Eye (tissue), 1 donor: ENCODE measurements at regions not wholly inside any gene's neighbourhood (a gene's known extent, or its start where the extent isn't known, plus 50 kb on each side); places are given as distances from the start of the nearest gene placed in this dataset.
"Not testable (repeated sequence)": the region's sequence is repeated elsewhere in the genome, so short reads cannot be mapped to it uniquely, and the experiment has no call there.

Experiments
- DNase-seq: peaks from one replicate; pipeline ENCODE4 v3.0.0-alpha.2; 2015

DNA sequence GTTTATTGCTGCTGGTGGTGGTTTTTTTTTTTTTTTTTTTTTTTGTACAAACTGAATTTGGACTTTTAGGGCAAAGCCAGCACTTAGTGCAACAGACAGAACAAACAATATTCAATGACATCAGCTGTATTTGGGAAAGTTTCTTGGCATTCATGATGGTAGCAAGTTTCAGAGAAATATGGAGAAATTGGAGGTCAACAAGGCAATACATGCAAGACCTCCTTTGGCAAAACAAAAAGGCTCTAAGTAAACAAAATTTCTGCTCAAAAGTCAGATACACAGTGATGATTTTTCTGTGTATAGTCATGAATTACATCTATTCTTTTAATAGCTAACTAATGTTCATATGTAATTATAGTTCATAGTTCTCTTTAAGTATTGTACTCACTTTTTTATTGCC, 612.5 kb upstream of the LUZP2 start:
- no peak for DNase-seq

- no peak for DNase-seq
Observed at GRCh38 chr11:23885801-23886200, 611.1 kb upstream of the LUZP2 start.

- DNase-seq: not testable (repeated sequence)
Observed at GRCh38 chr11:23887122-23887521, 609.7 kb upstream of the LUZP2 start.

DNA sequence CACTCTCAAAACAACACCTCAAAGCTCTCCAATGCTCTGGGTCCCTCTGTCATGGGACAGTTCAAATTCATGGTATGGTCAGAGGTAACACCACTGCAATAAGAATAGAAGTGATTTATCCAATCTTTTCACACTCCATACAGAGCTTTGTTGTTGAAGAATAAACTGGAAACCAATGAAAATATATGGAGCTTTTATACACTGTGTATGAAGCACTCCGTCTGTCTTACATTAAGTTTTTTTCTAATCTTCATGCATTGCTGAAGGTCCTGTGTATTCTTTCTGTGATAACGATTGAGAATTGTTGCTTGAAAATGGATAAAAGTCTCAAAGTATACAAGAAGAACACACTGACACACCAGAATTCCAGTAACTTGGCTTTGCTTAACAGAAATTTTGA, 603.7 kb upstream of the LUZP2 start:
- no peak for DNase-seq

DNA sequence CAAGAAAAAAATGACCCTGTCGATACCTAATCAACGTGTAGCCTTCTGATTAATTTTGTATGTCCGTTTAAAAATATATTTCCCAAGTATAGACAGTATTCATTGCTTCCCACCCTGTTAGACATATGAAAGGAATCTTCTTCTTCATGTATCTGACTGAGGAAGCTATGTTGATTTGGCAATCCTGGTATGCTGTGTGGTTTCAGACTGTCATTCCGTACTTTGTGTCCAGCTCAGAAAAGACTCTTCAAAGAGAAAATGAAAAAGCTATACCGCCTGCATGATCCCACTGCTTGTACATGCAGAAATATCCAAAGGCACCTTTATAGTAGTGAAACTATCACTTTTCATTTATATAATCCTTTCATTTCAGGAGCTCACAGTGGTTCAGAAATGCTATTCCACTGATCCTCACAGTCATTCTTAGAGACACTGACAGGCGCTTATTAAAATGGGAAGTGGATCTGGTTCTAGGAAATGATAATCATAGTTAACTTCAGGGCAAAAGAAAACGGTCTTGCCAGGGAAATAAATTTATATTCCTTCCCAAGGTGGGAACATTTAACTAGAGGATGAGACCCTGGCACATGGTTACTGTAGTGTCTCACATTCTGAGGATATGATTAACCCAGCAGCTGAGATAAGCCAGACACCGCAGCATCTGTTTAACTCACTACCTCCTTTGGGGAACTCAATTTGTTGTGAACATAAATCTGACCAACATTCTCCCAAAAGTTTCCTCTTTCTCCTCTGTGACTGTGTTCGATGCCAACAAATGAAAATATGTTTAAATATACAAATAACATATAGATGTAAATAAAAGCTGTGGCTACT, 599.2 kb upstream of the LUZP2 start:
- DNase-seq: peak; percentile 3

DNA sequence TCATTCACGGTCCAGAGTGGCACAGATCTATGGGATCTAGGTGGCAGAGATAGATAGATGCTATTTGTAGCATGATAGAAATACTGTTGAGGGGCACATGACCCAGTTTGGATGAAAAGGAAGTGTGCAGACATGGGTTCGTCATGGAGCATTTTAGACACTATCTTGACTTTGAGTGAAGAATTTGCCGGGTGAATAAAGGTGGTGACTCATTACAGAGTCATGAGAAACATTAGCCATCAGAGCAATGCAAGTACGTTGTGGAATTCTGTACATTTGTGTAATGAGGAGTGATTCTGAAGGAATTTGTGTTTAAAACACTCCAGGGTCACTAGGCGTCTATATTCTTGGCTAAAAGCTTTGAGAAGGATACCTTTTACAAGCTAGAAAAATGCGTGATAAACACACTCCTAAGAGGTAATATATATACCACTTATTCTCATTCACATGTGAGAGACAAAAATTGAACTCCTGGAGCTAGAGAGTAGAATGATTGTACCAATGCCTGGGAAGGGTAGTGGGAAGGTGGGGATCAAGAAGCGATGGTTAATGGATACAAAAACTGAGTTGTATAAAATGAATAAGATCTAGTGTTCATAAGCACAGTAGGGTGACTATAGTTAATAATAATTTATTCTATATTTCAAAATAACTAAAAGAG, 593.7 kb upstream of the LUZP2 start:
- DNase-seq: peak; percentile 4

GRCh38 chr11:23919455-23919854, 577.4 kb upstream of the LUZP2 start:
- DNase-seq: no peak

- DNase-seq: no peak
Observed at GRCh38 chr11:23923357-23923756, 573.5 kb upstream of the LUZP2 start.

GRCh38 chr11:23924226-23924625, 572.6 kb upstream of the LUZP2 start:
- no peak for DNase-seq

DNA sequence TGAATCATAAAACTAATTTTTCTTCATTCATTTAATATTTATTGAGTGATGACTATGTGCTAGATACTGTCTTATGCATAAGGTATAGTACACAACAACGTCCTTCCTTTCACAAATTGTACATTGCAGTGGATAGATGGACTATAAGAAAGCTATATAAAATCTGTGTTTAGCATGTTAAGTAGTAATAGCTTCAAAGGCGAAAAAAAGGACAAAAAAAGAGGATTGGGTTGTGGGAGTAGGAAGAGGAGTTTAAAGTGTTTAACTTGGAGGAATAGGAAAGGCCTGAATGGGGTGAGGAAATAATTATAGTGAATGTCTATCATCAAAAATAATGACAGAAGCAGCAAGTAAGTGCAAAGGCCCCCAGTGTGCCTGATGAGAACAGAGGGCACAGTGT, 565.4 kb upstream of the LUZP2 start:
- DNase-seq: no peak

- no peak for DNase-seq
Observed at GRCh38 chr11:23932485-23932898, 564.4 kb upstream of the LUZP2 start.

DNA sequence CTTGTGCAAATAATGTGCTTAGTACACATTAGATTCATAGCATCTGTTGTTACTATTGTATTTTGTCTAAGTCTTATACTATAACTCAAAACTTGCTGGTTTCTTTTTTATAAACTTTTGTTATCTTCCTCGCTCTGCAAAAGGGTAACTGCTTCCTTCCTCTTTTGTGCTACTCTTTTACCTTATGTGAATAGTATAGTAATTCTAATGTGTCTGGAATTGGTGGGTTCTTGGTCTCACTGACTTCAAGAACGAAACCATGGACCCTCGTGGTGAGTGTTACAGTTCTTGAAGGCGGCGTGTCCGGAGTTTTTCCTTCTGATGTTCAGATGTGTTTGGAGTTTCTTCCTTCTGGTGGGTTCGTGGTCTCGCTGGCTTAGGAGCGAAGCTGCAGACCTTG, 563.1 kb upstream of the LUZP2 start:
- no peak for DNase-seq

- DNase-seq: not testable (repeated sequence)
Observed at GRCh38 chr11:23934671-23935270, 562.1 kb upstream of the LUZP2 start.

- DNase-seq: not testable (repeated sequence)
Observed at GRCh38 chr11:23942117-23942815, 554.6 kb upstream of the LUZP2 start.

- DNase-seq: no peak
Observed at GRCh38 chr11:23944923-23945322, 551.9 kb upstream of the LUZP2 start.

GRCh38 chr11:23947883-23948282, 549.0 kb upstream of the LUZP2 start:
- no peak for DNase-seq

DNA sequence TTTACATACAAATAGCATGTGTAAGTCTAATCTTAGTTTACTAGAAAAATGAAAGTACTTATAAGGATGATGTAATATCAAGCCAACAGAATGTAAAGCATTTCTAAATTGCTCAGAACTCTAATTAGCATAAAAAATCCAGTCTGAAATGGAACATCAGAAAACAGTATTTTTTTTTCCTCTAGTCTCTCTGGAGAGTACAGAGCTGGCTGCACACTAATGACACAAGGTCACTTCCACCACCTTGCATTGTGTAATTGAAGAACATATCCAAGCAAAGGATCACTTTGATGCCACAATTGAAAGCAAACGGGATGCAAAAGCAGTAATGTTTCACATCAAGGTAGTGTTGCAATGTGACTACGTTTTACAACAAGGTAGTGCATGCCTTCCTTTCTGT, 548.0 kb upstream of the LUZP2 start:
- no peak for DNase-seq

DNA sequence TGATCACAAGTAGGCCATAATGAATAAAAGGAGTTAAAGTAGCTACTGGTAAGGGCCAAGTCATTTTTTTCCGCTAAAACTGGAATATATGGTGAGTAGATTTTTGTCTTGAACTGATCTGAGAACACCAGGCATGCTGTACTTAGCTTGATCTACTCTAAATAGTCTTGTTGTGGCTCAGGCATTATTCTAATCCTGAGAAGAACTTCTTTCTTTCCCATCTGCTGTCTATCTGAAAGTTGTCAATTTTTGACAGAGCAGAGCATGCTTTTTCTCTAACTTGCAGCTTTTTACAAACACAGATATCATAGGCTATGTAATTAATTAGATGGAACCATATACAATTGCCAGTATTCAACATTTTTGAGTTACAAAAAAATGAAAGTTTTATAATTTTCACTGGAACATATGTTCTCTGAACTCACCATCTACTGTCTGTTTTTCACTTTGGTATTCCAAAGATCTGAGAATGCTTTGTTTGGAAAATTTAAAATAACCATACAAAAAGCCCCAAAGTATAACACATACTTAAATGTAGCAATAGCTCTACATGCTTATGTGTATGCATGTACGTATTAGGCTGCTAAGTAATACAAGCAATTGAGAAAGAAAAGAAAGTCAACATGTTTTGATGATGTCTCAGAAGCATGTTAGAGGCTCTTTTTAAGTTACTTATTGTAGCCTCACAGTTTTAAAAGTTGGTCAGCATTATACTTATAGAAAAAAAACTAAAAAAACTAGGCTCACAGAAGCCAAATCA, 542.7 kb upstream of the LUZP2 start:
- DNase-seq: no peak

- no peak for DNase-seq
Observed at GRCh38 chr11:23954730-23955129, 542.1 kb upstream of the LUZP2 start.

- DNase-seq: no peak
Observed at GRCh38 chr11:23956586-23956985, 540.3 kb upstream of the LUZP2 start.

DNA sequence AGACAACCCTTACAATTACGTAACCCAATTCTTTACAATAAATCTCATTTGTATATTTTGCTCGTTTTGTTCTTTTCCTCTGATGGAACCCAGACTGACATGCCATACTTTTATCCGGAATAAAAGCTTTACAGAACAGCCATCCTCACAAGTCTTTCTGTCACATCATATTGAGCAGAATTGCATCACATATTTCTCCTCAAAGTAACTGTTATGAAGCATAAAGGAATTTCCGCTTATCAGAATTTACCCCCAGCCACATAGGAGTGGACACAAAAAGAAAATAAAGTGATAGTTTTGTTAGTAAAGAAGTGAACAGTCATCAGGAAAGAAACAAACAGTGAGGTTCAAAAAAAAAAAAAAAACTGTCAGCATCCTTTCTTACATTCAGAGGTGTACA, 539.5 kb upstream of the LUZP2 start:
- DNase-seq: peak; percentile 23

DNA sequence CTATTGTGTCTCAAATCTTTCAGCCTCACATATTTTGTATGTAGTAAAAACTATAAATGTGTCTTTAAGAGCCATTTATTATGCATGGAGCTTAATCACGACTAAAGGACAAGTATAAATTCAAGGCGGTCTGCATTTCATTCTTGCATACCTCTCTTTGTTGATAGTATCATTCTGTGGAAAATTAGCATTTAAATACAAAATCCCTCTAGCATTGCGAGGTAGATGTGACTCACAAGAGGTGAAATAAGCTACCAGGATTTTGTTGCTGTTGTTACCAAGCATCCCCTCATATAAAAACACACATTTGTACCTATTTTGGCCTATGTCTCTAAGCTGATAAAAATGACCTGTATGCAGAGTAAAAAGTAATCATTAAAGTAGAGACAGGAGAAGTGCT, 537.4 kb upstream of the LUZP2 start:
- no peak for DNase-seq
